ENCODE measurements at regions not wholly inside any gene's neighbourhood (a gene's known extent, or its start where the extent isn't known, plus 50 kb on each side); places are given as distances from the start of the nearest gene placed in this dataset.

- TF ChIP-seq POLR2A (IDR thresholded peaks at IDR 0.05; ENCODE audit: low read depth, low read length), result no peak
- TF ChIP-seq PAX5 (IDR thresholded peaks at IDR 0.05; ENCODE audit: insufficient read depth, low read length, severe bottlenecking), result no peak
- TF ChIP-seq TAF1 (IDR thresholded peaks at IDR 0.05; ENCODE audit: low read depth, low read length), result no peak
- no peak for TF ChIP-seq POLR2AphosphoS5 (IDR thresholded peaks at IDR 0.05; ENCODE audit: low read depth, low read length)
- TF ChIP-seq SPI1 (IDR thresholded peaks at IDR 0.05; ENCODE audit: low read depth, low read length), result no peak
Observed at GRCh38 chr1:199909137-199909536, 118.4 kb upstream of the NR5A2 start.
